Stimulated activated naive CD4-positive, alpha-beta T cell (primary cell): ENCODE measurements at regions not wholly inside any gene's neighbourhood (a gene's known extent, or its start where the extent isn't known, plus 50 kb on each side); places are given as distances from the start of the nearest gene placed in this dataset.
"Not testable (repeated sequence)": the region's sequence is repeated elsewhere in the genome, so short reads cannot be mapped to it uniquely, and the experiment has no call there.

Experiments used
- DNase-seq, 6 experiments: peaks; one replicate each; lab custom pipeline; 2025; lab: John Stamatoyannopoulos, UW

DNA sequence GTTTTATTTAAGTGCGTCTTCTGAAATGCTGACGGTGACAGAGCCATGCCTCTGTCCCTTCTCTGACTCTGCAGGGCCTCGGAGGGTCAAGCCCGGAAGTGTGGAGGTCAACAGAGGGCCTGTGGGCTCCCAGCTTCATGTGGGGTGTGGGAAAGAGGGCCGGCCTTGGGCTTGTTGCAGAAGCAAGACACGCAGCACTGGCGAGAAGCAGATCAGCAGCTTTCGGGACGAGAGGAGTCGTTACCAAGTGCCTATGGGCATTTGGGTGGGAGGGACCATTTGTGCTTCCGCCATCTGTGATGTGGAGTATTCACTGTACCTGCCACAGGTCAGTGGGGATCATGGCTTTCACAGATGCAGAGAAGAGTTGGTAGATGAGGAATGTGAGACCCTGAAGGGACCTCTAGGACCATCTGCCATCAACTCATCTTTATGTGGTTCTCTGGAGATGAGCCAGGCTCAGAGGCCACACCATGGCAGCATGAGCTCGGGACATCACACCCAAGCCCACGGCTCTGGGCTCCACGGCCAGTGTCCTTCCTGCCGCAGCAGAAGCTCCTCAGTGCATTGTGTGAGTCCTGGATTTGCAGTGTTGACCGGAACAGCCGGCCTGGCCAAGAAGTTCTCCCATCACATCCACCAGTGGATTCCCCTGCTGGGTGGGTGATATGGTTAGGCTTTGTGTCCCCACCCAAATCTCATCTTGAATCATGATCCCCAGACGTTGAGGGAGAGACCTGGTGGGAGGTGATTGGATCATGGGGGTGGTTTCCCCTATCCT lies 590.7 kb downstream of the TBC1D22A start:
- no peak for DNase-seq

DNA sequence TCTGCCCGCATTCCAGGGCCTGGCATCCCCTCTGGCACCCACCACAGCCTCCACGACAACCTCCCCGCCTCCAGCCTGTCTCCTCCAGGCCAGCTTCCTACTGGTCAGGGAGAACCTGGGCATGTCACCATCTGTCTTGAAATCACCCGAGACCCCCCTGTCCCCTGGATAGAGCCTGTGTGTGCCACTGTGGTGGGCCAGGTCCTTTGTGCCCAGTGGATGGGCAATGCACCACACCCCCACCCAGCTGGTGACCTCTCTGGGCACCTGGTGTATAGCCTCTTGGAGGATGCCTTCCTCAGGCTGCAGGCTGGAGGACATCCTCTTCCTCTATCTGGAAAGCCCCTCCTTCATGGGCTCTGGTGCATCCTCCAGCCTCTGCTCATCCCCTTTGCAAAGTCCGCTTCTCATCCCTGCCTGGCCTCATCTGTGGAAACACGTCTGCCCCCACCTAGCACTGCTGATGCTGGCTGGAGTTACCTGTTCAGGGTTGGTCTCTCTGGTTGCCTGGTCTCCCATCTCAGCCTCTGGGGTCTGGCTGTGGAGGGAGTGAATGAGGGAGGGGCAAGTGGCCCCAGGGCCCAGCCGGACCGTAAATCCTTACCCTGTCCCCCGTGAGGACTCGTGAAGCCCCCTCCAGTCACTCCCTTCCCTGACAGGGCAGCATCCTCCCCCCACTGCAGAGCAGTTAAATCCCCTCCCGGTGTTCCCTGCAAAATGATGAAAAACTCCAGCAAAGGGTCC lies 589.6 kb downstream of the TBC1D22A start:
- DNase-seq = no peak

DNA sequence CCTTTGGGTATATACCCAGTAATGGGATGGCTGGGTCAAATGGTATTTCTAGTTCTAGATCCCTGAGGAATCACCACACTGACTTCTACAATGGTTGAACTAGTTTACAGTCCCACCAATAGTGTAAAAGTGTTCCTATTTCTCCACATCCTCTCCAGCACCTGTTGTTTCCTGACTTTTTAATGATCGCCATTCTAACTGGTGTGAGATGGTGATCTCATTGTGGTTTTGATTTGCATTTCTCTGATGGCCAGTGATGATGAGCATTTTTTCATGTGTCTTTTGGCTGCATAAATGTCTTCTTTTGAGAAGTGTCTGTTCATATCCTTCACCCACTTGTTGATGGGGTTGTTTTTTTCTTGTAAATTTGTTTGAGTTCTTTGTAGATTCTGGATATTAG lies 583.8 kb downstream of the TBC1D22A start:
- DNase-seq = not testable (repeated sequence)

DNA sequence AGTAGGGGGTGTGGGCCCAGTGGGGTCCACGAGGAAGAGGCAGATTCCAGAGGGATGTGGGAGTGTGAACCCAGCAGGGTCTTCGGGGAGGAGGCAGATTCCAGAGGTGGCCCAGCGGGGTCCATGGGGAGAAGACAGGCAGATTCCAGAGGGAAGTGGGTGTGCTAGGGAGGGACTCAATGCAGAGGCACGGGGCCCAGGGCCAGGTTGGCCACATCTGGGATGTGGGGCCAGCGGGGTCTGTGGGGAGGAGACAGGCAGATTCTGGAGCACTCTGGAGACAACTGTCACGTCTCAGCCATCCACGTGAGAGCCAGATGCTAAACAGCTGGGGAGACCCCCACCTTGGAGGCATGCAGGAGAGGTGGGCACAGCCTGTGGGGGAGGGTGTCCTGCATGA lies 582.6 kb downstream of the TBC1D22A start:
- no peak for DNase-seq

DNA sequence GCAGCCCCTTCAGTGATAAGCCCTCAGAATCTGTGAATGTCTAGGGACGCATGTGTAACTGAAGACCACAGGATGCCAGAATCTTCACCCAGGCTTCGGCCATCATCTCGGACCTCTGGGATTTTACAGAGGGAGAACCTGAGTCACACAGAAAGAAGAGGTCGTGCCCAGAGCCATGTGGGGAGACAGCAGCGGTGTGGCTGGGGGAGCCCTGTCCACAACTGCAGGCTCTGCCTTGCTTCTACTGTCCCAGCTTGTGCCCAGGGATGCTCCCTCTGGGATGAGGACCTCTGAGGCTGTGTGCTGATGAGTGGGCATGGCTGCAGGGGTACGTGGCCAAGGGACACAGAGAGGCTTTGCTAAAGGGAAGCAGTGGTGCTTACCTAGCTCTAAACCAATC lies 582.0 kb downstream of the TBC1D22A start:
- DNase-seq = no peak

DNA sequence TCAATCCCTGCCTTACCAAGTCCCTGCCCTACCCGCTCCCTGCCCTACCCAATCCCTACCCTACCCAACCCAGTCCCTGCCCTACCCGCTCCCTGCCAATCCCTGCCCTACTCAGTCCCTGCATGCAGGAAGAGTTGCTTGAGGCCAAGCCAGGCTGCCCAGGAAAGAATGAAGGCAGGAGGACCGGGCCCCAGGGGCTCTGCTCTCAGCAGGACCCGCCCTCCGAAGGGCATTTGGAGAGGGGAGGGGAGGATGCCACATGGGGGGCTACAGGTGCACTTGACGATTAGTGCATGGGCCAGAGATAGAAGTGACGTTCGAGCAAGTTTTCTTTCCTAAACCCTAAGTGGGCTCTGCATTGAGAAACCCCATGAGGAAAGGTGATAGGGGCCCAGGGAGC lies 581.2 kb downstream of the TBC1D22A start:
- peak in 1 of 6 experiments; percentile 2 for DNase-seq

DNA sequence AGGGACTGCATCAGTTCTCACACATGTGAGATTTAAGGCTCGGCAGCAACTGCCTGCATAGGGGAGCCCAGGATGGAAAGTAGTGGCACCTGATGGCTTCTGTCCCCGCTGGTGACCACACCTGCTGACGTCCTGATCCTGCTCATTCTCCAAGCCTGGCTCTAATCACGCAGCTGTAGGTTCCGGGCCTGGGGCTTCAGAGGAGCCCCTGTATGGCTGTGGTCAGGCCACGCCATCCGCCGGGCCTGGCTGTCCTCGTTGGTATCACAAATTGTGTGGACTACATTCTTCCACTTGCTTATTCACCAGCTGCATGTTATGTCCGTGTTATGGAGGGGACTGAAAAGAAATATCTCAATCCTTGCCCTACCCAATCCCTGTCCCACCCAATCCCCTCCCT lies 580.0 kb downstream of the TBC1D22A start:
- DNase-seq = no peak

DNA sequence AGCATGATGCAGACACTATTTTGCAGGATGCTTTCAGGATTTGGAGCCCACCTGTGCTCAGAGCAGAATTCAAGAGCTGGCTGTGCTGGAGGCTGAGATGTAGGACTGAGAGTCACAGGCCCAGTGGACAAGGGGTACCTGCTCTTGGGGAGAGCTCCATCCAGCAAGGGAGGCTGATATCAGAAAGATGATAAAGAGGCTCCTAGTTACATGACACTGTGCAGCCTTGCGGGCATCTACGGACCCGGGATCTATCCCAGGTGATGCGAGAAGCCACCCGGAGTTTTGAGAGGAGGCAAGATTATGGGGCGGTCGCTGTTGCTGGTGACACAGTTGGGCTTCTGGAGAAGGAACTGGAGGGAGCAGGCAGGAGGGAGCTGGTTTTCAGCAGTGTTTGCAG lies 579.0 kb downstream of the TBC1D22A start:
- no peak for DNase-seq

DNA sequence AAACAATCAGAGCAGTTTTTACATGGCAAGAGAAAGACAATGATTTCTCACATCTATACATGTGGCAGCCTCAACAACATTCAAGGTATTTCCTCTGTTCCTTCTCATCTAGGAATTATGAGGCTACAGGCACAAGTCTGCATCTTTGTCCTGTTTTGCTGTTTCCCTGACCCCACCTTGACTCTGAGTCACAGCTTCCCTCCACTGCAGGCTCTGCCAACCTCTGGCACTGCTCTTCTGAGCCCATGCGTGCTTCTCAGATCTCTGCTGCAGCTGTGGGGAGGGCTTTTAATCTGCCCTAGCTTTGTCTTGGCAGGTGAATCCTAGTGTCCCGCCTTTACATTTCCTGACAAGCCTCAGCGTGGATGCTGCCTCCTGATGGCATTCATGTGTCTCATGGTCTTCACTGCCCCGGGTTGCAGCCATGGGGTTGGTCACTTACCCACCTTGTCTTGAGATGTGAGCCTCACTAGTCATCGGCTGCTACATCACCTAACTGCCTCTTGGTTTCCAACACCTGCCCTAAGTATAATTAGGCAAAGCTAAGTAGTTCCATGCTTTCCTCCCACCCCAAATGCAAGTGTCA lies 578.5 kb downstream of the TBC1D22A start:
- DNase-seq = no peak

DNA sequence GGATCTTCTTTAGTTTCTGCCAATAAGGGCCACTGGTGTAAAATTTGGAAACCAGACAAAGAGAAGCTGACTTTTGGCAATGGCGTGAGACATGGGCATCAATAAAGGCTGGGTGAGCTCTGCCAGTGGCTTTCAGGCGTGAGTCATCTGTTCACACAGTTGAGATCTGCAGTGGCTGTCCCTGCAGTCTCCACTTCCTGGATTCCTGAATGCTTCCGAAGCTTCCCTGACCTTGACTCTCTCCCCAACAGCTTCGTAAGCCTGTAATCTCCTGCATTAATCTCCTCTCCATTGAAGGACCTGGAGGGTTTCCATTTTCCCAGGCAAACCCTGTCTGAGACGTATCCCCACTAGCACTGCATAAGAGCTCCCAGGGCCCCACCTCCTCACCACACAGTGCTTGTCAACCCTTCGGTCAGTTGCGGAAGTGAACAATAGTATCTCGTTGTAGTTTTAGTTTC lies 574.7 kb downstream of the TBC1D22A start:
- peak in 1 of 6 experiments; percentile 1 for DNase-seq

DNA sequence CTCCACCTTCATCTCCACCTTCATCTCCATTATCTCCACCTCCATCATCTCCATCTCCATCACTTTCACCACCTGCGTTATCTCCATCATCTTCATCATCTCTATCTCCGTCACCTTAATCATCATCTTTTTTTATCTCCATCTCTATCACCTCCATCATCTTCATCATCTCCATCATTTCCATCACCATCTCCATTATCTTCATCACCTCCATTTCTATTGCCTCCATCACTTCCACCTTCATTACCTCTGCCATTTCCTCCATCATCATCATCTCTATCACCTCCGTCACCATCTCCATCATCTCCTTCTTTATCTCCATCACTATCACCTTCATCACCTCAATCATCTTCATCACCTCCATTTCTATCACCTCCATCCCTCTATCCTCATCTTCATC lies 573.5 kb downstream of the TBC1D22A start:
- no peak for DNase-seq

DNA sequence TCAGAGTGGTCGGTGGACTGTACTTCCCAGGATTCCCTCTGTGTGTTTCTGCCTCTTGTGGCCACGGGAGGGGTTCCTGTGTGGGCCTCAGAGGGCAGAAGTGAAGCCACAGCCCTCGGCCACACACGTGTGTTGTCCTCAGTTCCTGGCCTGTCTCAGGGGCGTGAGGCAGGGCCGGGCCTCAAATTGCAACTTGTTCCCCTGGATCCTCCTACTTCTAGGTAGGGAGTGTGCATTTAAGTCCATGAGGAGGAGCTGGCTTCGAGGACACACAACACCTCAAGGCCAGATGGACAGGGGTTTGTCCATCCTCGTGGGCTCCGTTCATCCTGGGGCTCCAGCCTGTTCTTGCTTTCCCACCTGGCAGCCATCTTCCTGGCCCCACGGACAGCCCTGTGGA lies 573.0 kb downstream of the TBC1D22A start:
- DNase-seq = no peak

DNA sequence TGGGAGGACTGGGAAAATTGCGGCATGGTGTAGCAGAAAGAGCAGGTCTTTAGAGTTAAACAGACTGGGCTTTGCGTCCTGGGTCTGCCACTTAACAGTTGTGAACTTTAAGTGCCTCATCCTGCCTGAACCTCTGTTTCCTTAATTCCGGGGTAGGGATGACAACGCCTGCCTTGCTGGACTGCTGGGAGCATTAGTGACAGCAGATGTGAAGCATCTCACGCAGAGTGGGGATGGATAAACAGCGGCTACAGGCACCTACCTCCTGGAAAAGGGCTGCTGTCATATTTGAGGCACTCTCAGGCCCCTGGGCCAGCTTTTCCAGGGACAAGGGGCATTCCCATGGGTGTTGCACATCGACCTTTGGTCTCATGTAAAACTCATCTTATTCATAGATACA lies 572.2 kb downstream of the TBC1D22A start:
- no peak for DNase-seq

DNA sequence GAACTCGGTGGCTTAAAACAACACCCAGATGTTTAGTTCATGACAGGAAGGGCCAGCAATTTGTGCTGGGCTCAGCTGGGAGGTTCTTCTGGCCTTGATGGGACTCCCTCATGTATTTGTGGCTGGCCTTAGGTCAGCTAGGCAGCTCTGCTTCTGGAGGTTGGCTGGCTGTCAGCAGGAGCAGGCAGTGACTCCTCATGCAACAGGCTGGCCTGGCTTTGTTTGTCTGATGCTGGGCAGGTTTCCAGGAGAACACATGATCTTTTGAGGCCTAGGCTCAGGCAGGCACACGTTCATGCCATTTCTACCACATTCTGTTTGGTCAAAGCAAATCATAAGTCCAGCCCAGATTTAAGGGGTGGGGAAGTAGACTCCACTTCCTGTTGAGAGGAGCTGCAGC lies 571.2 kb downstream of the TBC1D22A start:
- no peak for DNase-seq

DNA sequence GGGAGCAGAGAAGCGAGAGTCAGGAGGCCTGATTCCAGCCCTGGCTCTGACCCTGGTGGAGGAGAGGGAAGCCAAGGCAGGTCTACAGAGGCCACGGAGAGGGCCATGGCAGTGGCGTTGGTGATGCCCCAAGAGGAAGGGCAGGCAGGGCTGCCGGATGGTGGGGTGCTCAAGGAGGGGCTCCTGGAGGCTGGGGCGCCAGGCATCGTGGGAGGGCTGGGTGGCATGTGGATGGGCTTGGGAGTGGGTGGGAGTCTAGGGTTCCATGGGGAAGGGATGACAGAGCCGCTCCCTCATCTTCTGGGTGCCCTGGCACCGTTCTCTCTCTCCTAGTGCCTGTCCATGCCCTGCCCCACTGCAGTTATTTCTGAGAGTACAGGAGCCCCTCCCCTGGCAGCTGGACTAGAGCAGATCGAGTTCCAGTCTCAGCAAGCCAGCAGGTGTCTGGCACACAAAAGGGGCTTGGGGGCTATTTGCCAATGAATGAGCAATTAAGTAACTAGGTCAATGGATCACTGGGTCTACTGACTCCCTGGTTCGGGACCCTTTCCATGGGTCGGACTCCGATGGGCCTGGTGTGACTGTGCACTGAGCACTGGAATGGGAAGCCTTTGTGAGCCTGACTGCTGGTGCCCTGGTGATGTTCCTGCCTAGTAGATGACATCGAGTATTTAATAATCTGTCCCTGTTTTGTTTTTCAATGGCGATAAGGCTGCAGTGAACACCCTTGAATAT lies 570.0 kb downstream of the TBC1D22A start:
- DNase-seq = no peak

DNA sequence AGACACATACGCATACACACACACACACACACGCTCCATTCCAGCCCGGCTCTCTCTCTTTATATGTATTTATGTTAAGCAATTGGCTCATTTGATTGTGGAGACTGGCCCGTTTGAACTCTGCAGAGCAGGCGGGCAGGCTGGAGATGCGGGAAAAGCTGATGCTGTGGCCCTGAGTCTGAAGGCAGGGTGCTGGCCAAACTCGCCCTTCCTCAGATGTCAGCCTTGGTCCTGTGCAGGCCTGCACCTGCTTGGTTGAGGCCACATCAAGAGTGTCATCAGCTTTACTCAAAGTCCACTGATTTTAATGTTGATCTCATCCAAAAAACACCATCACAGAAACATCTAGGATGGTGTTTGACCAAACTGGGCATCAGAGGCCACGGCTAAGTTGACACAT lies 569.3 kb downstream of the TBC1D22A start:
- DNase-seq = no peak

DNA sequence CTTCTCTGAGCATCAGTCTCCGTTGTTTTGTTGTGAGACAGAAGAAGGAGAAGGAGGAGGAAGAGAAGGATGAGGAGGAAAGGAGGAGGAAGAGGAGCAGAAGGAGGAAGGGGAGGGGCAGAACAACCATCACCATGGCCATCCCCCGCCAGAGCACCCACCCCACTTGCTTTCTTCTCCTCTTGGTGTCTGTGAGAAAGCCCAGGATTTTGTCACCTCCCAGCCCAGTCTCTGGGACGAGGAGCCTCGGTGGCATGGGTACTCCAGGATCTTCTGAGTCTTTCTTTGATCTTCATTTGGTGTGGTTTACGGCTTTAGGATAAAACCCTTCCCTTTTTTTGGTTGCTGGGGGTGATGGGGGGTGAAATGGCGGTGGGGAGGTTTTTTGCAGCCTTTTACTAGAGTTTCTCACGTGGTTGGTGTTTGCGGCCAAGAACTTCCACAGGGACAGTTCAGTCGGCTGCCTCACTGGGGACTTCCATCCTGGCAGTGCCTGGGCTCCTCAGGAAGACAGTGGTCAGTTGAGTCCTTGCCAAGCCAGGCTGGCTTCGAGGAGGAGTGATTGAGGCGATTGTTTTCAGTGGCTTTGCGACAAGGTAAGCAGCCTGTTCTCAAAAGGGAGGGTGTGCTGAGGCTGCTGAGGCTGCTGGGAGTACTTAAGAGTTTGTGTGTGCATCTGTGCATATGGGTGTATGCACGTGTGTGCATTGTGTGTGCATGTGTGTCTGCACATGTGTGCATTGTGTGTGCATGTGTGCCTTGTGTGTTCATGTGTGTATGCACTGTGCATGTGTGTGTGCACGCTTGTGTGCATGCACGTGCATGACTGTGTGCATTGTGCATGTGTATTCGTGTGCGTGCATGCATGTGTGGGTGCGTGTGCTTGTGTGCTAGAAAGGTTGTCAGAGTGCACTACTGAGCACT lies 567.5 kb downstream of the TBC1D22A start:
- no peak for DNase-seq

DNA sequence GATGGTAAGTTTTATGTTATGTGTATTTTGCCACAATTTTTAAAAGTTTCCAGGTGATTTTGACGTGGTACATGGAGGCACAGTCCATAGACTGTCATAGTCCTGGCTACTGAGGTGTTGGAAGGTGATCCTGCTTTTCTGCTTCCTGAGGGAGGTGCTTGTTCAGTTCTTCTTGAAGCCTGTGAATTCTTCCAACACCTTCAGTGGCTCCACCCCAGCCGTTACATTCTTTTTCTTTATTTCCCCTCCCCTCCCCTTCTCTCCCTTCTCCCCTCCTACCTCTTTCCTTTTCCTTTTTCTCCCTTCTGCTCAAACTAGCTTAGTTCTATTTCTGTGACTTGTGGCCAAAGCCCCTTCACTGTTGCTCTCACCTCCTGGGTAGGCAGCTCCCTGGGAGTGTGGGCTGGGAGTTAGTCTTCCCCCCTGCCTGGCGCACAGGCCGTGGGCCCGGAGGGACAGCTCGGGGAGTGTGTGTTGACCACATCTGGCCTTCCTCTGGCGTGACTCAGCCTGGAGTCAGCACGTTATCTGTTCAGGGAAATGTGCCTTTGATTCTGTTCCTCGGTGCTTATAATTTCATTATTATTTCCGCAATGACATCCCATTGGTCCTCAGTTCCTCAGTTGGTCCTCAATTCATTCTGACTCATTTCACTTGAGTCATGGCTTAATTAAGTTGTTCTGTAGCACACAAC lies 566.2 kb downstream of the TBC1D22A start:
- DNase-seq = no peak

DNA sequence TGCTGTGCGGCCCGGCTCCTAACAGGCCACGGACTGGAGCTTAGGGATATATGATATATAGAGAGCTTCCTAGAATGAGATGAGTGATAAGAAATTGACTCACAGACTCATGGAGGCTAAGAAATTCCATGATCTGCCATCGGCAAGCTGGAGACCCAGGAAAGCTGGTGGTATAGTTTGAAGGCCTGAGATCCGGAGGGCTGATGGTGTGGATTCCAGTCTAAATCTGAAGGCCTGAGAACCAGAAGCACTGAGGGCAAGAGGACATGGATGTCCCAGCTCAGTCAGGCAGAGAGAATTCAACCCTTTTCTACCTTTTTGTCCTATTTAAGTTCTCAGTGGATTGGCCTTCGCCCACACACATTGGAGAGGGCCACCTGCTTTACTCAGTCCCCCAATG lies 564.8 kb downstream of the TBC1D22A start:
- no peak for DNase-seq

DNA sequence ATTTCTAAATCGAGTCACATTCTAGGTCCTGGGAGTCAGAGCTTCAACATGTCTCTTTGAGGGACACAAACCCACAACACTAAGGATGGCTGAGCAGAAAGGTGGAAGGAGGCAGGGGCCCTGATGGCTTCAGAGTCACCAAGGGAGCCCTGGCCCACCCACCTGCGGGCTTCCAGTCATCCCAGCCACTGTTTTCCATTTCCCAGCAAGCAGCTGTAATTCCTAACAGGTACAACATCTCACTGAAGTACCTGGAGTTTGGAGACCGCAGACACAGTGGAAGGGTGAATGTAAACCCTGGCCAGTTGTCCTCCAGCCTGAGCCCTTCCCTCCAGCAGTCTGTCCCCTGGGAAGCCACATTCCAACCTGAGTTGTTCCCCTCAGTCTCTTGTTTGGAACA lies 562.8 kb downstream of the TBC1D22A start:
- DNase-seq = no peak
